GM18870 (cell line): ENCODE measurements at regions not wholly inside any gene's neighbourhood (a gene's known extent, or its start where the extent isn't known, plus 50 kb on each side); places are given as distances from the start of the nearest gene placed in this dataset.

ENCODE experiments used
- ATAC-seq: cut with Tn5 transposase; IDR thresholded peaks from one replicate; pipeline ENCODE4 v1.9.1; 2021; ENCODE audit warnings: moderate library complexity; ENCODE audit not compliant: unreplicated experiment

DNA sequence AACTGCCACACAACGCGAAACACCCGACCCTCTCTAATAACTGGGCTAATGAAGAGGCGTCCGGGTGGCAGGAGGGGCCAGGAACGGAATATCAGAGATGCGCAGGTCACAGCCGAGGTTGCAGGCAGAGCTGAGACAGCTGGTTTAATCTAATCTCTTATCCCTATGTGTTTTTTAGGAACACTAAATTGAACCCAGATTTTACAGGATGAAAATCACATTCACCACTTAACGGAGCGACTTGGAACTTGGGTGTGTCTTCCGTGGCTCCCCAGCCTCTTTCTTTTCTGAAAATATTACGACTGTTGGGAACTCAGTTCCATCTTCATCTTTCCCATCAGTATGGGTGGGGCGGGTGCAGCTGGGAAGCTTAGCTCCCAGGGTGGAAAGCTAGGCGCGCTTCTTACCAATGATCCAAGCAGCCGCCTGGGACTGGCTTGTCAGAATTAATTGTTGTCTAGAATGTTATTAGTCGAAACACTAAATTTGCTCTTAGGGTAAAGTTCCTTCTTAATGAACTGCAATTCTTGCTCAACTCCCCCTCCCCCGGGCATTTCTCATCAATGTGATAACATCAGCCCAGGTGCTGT, 92.5 kb downstream of the IRX2 start:
- no peak for ATAC-seq

GRCh38 chr5:2658447-2658846, 93.0 kb downstream of the IRX2 start:
- no peak for ATAC-seq

DNA sequence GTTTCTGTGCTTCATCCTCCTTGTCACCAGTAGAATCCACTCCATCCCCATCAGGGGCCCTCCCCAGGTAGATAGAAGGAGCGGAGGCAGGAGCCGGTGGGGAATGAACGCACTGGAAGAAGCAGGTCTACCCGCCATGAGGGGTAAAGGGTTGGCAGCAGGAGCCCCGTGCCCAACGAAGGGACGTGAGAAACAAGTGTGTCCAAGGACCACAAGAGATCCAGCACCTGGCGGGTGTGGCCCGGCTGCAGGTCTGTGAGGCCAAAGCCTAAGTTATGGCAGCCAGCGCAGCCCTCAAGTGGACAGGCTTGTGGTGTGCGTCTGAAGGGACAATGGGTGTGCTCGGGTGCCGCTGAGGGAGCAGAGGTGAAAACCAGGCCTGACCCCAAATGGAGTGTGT, 94.3 kb downstream of the IRX2 start:
- ATAC-seq, result no peak

GRCh38 chr5:2656206-2656605, 95.3 kb downstream of the IRX2 start:
- no peak for ATAC-seq

- ATAC-seq, result no peak
These were observed 97.5 kb downstream of the IRX2 start for GRCh38 chr5:2653991-2654390.

GRCh38 chr5:2651116-2651515, 100.4 kb downstream of the IRX2 start:
- ATAC-seq, result no peak

DNA sequence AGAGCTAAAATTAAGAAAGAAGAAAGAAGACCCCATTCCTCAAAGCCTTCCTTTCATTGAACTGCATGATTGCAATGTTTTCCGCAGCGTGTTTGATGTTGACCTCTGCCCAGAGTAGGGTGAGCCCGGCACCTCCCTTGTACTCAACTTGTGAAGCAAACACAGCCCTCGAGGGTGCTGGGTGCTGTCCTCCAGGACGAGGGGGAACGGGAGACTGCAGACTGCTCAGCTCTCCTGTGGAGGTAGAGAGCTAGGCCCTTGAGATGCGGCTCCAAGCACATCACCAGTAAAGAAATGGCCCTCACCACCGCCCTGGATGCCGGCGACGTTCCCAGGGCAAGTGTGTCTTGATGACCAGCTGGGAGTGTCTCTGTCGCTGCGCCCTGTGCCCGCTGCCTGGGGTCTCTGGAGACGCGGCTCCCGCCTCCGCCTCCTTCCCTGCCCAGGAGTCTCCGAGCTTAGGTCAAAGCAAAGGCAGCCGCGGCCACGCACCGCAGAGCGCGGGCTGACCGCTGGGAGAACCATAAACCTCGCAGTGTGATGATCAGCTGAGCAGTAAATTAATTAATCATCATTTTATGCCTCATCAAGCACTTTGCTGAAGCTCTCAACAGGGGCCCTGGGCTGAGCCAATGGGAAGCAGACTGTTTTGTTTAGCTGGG, 108.7 kb downstream of the IRX2 start:
- ATAC-seq, result no peak

DNA sequence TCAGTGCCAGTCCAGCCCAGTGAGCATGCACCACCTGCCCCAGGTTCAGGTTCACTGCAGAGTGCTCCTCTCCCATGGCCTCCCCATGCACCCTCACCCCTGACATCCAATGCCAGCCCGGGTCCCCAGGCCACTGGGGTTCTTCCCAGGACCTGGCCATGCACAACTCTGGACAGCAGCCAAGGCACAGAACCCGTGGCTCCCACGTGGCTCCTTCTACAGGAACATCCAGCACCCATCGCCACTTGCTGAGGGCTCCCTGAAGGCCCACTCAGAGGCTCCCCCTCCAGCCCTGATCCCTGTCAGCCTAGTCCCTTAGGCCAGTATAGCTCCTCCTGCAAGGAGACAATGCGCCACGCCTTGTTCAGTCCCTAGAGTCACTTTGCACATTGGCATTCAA, 110.8 kb downstream of the IRX2 start:
- no peak for ATAC-seq

- ATAC-seq, result no peak
These were observed 112.1 kb downstream of the IRX2 start for GRCh38 chr5:2639425-2639824.

DNA sequence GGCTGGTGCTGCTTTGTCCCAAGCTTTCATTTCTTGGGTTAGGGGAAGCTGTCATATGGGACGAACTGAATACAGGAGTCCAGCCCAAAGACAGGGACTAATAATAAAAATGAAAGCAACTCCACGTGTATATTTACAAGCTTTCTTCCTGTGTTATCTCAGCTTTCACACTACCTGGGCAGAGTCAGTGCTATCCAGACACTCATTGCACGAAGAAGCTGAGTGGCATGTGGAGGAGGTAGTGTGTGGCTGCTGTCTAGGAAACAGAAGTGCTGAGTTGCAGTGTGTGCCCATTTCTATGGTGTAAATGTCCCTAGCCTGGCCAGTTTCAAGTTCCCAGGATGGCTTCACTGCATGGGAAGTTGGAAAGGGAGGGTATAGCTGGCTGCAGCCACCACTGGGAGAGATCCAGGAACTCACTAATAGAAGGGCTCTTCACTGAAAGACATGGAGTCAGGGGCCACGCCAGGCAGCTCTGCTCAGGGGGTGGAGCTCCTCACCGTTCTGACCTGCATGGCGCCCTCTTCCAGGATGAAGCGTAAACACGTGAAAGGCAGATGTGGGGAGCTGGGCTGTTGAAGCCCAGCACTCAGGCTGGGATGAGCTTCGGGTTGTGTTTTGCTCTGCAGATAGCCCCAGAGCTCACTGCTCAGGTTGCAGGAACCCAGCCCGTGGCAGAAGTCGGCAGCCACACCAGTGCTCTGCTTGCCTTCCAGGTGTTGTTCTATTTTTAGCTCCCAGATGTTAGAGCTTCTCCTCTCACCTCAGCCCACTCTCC, 116.9 kb downstream of the IRX2 start:
- no peak for ATAC-seq

DNA sequence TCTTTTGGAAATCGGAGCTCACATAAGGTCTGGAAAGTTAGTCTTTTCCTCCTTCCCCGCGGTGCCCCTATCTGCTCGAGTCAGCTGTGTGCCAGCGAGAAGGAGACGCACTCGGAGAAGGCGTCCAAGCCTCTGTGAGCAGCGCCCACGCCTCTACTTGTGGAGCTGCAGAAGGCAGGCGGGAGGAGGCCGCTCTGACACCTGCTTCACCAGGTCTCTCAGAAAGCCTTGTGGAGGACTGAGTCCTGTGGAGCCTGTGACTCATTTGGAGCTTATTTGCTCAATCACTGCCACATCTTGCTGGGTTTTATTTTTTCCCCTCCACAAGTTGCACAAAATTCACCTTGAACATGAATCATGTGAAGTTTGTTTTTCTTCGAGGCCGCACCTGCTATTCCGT, 117.5 kb downstream of the IRX2 start:
- no peak for ATAC-seq

DNA sequence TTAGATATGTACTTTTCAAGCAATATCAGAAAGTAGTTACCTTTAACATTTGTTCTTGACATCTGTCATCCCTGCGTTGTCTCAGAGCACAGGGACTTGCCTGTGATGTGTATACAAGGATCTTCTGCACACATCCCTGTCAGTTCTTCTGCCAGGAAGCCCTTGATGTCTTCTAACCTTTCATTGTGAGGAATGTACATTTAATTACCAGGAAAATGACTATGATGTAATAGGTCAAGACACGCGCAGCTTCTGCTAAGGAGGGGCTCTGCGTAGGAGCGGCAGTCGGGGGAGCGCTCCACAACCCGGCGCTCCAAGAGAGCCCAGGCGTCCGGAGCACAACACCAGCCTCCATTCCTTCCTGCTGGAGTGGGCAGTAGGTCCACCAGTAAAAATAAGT, 119.7 kb downstream of the IRX2 start:
- no peak for ATAC-seq

DNA sequence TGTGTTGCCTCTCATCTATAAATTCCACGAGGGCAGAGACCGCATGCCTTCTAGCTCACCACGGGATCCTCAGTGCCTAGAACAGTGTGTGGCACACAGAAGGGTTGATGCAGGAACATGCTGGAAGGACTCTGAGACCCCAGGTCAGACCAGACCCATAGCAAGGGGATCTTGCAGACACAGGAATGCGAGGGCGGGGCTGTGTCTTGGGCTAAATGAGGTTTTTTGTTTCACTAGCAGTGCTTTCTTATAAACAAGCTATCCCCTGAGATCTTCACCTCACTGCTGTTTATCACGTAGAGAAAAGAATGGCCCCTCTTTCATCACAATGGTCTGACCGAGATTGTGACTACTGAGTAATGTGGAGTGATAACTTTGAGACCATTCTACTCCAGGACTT, 122.4 kb downstream of the IRX2 start:
- no peak for ATAC-seq

- no peak for ATAC-seq
These were observed 123.6 kb downstream of the IRX2 start for GRCh38 chr5:2627867-2628266.

GRCh38 chr5:2626572-2626971, 124.9 kb downstream of the IRX2 start:
- no peak for ATAC-seq

GRCh38 chr5:2622866-2623265, 128.6 kb downstream of the IRX2 start:
- ATAC-seq, result no peak

DNA sequence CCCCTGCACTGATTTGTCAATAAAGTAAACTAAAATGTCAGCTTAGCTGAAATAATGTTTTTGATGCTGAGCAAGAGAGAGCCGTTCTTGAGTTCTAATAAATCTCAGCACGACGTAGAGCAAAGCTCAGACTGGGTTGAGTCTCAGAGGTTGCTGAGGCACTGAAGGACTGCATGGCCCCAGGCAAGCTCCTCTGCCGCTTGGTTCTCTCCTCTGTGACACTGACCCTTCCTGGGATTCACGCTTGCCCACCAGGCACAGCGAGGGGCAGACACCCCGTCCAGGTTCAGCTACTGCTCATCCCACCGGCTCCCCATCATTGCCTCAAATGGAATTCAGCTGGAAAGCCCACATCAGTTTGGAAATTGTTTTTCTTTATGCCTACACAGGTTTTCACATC, 129.8 kb downstream of the IRX2 start:
- ATAC-seq, result no peak

- ATAC-seq, result no peak
These were observed 132.3 kb downstream of the IRX2 start for GRCh38 chr5:2619216-2619615.

DNA sequence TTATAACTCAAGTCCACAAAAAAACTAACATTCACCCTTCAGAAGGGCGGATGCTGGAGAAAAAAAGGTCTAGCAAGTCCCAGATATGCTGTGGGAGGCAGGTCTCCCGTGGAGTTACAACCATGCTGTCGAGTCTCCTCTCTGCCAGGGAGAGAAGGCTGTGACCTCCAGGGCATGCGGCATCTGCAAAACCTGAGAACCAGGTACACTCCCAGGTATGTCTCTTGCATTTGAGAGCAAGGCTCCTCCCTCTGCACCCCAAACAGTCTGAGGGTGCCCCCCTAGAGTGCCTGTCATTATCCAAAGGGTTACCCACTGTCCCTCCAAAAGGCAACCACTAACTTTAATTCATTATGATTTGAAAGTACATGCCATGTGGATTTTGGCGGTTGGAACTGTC, 134.0 kb downstream of the IRX2 start:
- no peak for ATAC-seq

GRCh38 chr5:2615917-2616316, 135.6 kb downstream of the IRX2 start:
- no peak for ATAC-seq

DNA sequence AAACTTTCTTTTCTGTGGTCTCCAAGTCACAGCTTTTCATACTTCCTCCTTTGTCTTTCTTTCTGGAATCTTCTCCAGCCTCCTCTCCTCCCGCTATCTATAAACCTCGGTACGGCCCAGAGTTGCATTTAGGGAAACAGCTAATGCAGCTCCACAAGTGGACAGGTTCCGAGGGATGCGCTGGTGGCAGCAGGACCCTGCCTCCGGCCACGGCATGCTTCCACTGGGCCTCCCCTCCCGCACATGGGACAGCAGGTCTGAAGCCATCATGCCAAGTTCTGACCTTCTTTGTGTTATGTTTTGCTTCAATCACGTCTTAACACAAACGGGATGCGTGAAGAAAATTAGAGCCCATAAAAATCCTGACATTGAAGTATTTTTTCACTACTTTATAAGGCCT, 136.9 kb downstream of the IRX2 start:
- no peak for ATAC-seq

- no peak for ATAC-seq
These were observed 139.8 kb downstream of the IRX2 start for GRCh38 chr5:2611659-2612058.
